Pancreas (tissue), 10 donors: ENCODE measurements at regions not wholly inside any gene's neighbourhood (a gene's known extent, or its start where the extent isn't known, plus 50 kb on each side); places are given as distances from the start of the nearest gene placed in this dataset.

Source experiments
- ATAC-seq, 4 donors: fragments of 200-7000 bp; cut with Tn5 transposase; one replicate each; pipeline versions ENCODE4 v1.8.0 to v1.9.1; 2020; ENCODE audit warnings: mild to moderate bottlenecking in 4 of 4, moderate library complexity in 4 of 4
- DNase-seq, 6 donors: peaks; one replicate each; pipeline ENCODE4 v3.0.0-alpha.2; 2020
- FAIRE-seq: peaks from 2 replicates; lab custom pipeline; 2012; peaks lifted over from hg19 to GRCh38; lab: Jason Lieb, UNC
- H3K27ac ChIP-seq, 4 donors: fragments of 200-600 bp; sonication (generic); 1 replicate in 3 of 4; 2 replicates in 1 of 4; pipeline versions ENCODE4 v1.5.0 to v1.8.0; 2020
- H3K27me3 ChIP-seq, 4 donors: fragments of 200-600 bp; one replicate each; pipeline ENCODE4 v1.8.0; 2021
- H3K36me3 ChIP-seq, 3 donors: fragments of 200-600 bp; sonication (generic) in 1 of 3; one replicate each; pipeline versions ENCODE4 v1.5.0 to v1.8.0; 2020 to 2021
- H3K4me1 ChIP-seq, 3 donors: fragments of 200-600 bp; one replicate each; pipeline ENCODE4 v1.8.0; 2021
- H3K4me3 ChIP-seq, 4 donors: fragments of 200-600 bp; sonication (generic) in 2 of 4; one replicate each; pipeline versions ENCODE4 v1.5.0 to v1.8.0; 2020 to 2021
- H3K9me3 ChIP-seq, 4 donors: fragments of 200-600 bp; one replicate each; pipeline ENCODE4 v1.8.0; 2021
- WGBS, 2 donors: extraction: QIAGEN DNeasy Blood & Tissue Kit; methylation state at CpG; one replicate each; pipeline ENCODE4 v1.1.7; 2013; 5-methylcytosine and 5-hydroxymethylcytosine counted together
- intact Hi-C, 3 donors: fragments of 100-400 bp; cut with DNase I; formaldehyde crosslinking; loops; one replicate each; pipeline versions ENCODE4 v1.11.1 to v1.14.2; 2022
- TF ChIP-seq, protein P1 (sequence below), 4 donors: fragments of 200-600 bp; sonication (generic) in 3 of 4; IDR thresholded peaks; one replicate each; pipeline versions ENCODE4 v1.5.0 to v1.8.0; 2021; ENCODE audit warnings: antibody characterized with exemption in 4 of 4
- donor health status: healthy with polysubstance abuse.
- donor health status: DM: no; HTN: no; CAD: no; lungs with moderate emphysema.
- donor health status: DM: no; HTN: no; CAD: no.
- donor health status: control.
- donor health status: control.
- donor health status: Bipolar disorder and iron deficiency.
- donor health status: DM: yes; HTN: yes; CAD: no.
- donor health status: DM: no; HTN: no; CAD: no.
- donor health status: DM: no; HTN: no; CAD: no.
- donor health status: DM: yes; HTN: yes; CAD: no.

GRCh38 chr3:28132941-28133340, 108.5 kb upstream of the CMC1 start:
- intact Hi-C loops = no loop called here
- Histone ChIP-seq H3K36me3 (no peaks in the 10 kb centered on the region), H3K9me3 (no peaks in the 10 kb centered on the region), H3K4me3 (no peak overlapping the region), H3K4me1 (peaks cover 7 to 18% (median 9%) of the 10 kb centered on the region in 3 donors), H3K27ac (no peak overlapping the region), H3K27me3 (no peaks in the 10 kb centered on the region)
- WGBS, 2 donors = 61 to 63% methylated on average over 5 of the region's 5 CpGs
- no peak for DNase-seq
- no peak for ATAC-seq
- no peak for FAIRE-seq
- TF ChIP-seq, protein P1, sequence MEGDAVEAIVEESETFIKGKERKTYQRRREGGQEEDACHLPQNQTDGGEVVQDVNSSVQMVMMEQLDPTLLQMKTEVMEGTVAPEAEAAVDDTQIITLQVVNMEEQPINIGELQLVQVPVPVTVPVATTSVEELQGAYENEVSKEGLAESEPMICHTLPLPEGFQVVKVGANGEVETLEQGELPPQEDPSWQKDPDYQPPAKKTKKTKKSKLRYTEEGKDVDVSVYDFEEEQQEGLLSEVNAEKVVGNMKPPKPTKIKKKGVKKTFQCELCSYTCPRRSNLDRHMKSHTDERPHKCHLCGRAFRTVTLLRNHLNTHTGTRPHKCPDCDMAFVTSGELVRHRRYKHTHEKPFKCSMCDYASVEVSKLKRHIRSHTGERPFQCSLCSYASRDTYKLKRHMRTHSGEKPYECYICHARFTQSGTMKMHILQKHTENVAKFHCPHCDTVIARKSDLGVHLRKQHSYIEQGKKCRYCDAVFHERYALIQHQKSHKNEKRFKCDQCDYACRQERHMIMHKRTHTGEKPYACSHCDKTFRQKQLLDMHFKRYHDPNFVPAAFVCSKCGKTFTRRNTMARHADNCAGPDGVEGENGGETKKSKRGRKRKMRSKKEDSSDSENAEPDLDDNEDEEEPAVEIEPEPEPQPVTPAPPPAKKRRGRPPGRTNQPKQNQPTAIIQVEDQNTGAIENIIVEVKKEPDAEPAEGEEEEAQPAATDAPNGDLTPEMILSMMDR (IDR thresholded peaks at IDR 0.05) = no peak

DNA sequence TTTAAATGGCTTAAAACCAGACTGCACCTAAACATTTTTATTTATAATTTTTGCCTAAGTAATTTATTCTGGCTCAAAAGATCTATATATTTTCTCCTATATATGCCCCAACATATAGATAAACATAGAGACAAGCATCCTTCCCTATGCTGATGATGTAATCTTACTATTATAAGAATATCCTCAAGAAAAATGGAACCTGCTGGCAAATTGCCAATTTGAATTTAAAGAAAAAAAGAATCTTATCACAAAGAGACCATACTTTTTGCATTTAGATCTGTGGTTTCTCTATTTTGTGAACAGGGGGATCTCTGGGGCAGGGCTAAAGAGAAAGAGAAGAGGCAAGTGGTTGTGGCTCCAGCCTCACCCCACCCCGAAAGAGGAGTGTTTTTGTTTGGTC, 107.2 kb upstream of the CMC1 start:
- no peak for DNase-seq
- no peaks in the 10 kb centered on the region for H3K27me3 ChIP-seq
- WGBS, 2 donors = 87 to 92% methylated on average over 1 of the region's 1 CpG
- TF ChIP-seq, protein P1 (IDR thresholded peaks at IDR 0.05) = no peak
- H3K9me3 ChIP-seq = no peaks in the 10 kb centered on the region
- intact Hi-C loops = no loop called here
- no peak for ATAC-seq
- H3K36me3 ChIP-seq = no peaks in the 10 kb centered on the region
- no peak overlapping the region for H3K27ac ChIP-seq
- H3K4me1 ChIP-seq = peaks cover 7 to 21% (median 9%) of the 10 kb centered on the region in 3 donors
- no peak overlapping the region for H3K4me3 ChIP-seq
- no peak for FAIRE-seq

DNA sequence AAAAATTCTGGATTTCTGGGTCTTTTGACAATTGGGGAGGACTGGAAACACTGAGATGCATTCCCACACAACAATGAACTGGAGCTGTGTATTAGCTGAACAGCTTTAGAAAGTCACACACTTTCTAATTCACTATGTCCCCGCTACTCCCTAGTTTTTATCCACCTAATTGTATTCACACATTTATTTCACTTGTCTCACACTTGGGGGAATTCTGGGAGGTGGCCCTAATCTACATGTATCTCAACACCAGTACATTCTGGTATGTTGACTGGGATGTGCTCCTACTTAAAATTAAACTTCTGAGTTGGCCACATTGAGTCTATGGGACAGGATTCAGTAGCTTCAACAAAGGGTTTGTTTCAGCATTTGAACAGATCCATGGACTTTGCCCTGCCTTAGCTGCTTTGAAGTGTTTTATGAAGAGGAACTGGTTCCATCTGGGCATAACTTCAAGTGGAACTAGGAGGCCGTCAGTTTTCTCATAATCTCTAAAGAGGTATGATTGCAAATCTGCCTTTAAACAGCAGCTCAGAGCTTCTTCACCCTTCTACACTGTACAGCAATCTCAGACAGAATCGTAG, 106.5 kb upstream of the CMC1 start:
- FAIRE-seq = no peak
- Histone ChIP-seq H3K27ac (peak overlapping the region in 2 of 4 donors; percentile 35 to 43), H3K4me3 (no peak overlapping the region), H3K4me1 (peaks cover 7 to 27% (median 14%) of the 10 kb centered on the region in 3 donors), H3K27me3 (no peaks in the 10 kb centered on the region), H3K36me3 (no peaks in the 10 kb centered on the region), H3K9me3 (no peaks in the 10 kb centered on the region)
- DNase-seq = peak in 1 of 6 donors; percentile 45
- ATAC-seq = peak; percentile 32 to 89 (median 84)
- TF ChIP-seq, protein P1 (IDR thresholded peaks at IDR 0.05) = no peak
- intact Hi-C loops = no loop called here
- 38 to 41% methylated on average over 3 of the region's 3 CpGs for WGBS, 2 donors

DNA sequence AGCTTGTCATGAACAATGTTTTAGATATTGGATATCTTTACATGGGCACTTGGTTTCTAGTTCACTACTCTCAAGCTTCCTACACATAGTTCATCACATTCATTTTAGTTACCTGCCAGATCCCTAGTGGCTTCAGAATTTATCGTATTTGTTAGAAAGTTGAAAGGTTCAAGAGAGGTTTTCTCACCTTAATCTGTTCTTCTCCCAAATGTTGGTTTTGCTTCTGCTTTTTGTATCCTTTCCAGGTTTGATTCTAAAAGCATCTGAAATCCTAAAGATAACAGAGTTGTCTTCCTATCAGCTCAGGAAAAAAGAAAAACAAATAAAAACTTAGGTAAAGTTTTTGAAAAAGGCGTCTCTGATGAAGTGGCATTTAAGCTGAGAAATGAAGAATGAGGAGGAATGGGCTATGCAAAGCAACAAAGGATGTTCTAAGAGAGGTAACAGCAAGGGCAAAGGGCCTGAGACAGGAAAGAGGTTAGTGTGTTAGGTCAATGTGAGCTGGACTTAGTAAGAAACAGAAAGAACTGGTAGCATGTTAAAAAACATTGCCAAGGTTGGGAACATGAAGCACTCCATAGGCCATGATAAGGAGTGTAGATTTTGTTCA, 104.7 kb upstream of the CMC1 start:
- Histone ChIP-seq H3K4me1 (peaks cover 13 to 27% (median 18%) of the 10 kb centered on the region in 3 donors), H3K27ac (no peak overlapping the region), H3K27me3 (no peaks in the 10 kb centered on the region), H3K36me3 (no peaks in the 10 kb centered on the region), H3K9me3 (no peaks in the 10 kb centered on the region), H3K4me3 (no peak overlapping the region)
- TF ChIP-seq, protein P1 (IDR thresholded peaks at IDR 0.05) = no peak
- FAIRE-seq = no peak
- intact Hi-C loops = no loop called here
- no peak for DNase-seq
- 80 to 84% methylated on average over 2 of the region's 2 CpGs for WGBS, 2 donors
- no peak for ATAC-seq

DNA sequence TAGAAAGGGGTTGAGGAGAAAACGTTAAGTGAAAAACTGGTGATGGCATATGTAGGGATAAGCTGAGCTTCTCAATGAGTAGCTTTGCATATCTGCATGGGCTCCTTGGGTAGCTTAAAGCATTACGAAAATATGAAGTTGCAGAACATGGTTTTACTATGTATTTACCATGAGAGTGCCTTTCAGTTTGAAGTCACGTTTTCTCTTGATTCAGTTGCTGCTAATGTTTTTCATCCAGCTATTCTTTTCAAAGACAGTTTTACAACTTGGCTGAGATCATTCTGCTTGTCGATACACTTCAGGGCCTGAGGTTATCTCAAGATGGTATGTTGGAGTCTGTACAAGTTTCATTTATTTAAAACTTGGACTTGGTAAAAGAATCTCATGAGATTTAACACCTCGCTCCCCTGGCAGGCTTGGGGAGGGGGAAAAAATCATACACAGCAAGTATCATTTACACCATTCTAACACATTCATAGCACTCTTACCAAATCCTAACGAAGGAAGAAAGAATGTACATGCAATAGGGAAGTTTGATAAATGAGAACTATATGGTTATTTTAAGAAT, 103.3 kb upstream of the CMC1 start:
- H3K27me3 ChIP-seq = no peaks in the 10 kb centered on the region
- H3K27ac ChIP-seq = no peak overlapping the region
- no peaks in the 10 kb centered on the region for H3K36me3 ChIP-seq
- intact Hi-C loops = no loop called here
- WGBS, 2 donors = 39 to 42% methylated on average over 6 of the region's 6 CpGs
- no peak overlapping the region for H3K4me3 ChIP-seq
- TF ChIP-seq, protein P1 (IDR thresholded peaks at IDR 0.05) = no peak
- DNase-seq (no peak), FAIRE-seq (no peak), ATAC-seq (no peak)
- no peaks in the 10 kb centered on the region for H3K9me3 ChIP-seq
- peaks cover 13 to 21% (median 18%) of the 10 kb centered on the region in 3 donors for H3K4me1 ChIP-seq
